COLO829 (cell line): ENCODE measurements at regions not wholly inside any gene's neighbourhood (a gene's known extent, or its start where the extent isn't known, plus 50 kb on each side); places are given as distances from the start of the nearest gene placed in this dataset.

Source experiments
- DNase-seq: peaks from one replicate; pipeline ENCODE4 v3.0.0; 2012; ENCODE audit warnings: low spot score

DNA sequence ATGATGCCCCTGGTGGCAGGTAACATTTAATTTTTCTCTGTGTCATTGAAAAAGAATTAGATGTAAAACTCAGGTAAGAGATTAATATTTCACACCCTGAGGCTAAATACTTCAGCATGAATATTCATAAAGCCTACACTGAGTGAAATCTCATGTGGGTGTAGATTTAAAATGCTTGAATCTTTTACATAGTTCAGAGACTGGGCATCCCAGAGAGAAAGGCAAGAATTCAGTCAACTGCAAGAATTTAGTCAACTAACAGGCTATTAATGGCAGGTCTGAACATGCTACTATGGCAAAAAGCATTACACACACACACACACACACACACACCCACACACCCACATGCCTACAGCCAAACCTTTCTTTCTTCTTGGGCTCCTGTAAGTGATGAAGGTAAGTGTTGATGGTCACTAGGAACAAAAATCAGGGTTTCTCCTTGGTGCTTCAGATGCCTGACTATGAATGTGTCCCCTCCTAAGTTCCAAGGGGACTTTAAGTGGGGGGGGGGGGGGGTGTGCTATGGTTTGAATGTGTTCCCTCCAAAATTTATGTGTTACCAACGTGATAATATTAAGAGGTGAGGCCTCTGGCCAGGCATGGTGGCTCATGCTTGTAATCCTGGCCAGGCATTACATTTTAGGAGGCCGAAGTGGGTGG is 63.7 kb upstream of the PSMD7 start:
- DNase-seq, result no peak

DNA sequence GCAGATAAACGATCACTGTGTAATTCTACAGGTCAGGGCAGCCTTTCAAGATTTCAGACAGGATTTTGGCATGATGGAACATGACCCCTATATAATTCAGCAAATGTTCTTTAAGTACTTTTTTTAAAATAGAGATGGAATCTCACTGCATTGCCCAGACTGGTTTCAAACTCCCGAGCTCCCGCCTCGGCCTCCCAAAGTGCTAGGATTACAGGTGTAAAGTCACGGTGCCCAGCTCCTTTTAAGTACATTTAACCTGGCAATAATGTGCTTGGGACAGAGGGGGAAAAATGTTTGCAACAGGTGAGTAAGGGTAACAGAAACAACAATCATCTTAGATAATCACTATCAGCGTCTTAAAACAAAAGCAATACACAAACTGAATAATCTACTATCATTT is 66.5 kb upstream of the PSMD7 start:
- no peak for DNase-seq

DNA sequence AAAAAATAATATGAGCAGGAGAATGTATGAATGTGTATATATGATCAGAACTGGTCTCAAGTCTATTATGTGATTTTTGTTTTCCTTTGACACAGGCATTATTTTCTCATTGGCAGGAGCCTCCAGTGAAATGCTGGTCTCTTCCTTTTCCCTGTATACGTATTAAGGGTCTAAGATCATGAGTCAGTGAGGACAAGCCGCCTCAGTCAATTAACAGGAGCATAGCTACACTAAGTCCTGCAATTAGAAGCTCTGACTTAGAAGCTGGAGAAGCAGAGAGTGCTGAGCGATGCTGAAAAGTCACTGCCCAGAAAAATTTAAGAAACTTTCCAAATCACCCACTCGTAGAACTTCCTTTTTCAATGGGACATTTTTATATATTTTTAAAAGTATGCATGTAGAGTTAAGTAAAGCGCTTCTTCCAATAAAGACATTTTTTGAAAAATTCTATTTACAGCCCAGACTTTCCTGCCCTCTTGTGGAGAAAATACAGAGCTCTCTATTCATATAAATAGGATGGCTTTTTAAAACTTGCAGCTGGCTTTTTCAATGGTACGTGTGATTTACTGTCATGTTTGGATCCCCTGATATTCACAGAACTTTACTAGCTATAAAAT is 70.2 kb upstream of the PSMD7 start:
- peak; percentile 8 for DNase-seq

DNA sequence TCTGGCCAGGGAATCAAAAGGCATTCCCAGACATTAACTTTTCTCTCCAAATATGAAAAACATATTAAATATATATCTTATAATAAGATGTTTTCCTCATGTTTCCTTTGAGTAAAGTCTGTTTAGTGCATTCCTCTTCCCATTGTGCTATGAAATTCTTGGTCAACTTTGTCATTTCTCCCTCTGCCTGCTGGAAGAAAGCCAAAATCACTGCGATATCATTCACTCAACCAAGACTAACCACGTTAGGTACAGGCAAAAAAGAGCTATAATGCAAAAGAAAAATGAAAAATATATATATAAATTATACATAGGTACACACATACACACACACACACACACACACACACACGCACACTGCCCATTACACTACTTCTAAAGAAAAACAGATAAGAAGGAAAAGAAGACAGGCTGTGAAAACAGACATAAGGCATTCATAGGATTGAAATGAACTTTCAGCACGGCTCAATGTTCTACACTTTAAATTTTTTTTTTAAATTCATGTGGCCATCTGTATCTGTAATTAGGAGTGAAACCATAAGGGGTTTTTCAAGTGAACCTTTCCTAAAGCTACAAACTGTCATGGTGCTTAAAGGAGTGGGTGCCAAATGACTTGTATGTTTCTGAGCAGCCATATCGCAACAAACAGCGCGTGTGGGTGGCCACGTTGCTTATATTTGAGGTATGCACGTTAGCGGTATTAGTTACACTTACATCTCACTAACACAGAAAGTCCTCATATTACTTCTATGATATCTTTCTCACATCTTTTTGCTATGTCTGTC is 71.6 kb upstream of the PSMD7 start:
- DNase-seq, result no peak

DNA sequence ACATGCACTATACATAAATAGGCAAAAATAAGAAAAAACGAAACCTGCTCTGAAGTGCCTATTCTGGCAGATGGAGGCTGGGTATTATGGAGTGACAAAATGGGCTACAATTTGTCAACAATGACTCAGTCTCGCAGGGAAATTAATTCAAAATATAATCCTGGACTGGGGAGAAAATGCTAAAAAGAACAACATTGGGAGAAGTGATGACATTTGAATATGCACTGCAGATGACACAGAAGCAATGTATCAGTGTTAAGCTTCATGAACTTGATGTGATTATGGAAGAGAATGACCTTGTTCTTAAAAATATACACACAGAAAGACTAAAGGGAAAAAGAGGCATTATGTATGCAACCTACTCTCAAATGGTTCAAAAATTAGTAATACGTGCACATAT is 74.8 kb upstream of the PSMD7 start:
- DNase-seq, result no peak

DNA sequence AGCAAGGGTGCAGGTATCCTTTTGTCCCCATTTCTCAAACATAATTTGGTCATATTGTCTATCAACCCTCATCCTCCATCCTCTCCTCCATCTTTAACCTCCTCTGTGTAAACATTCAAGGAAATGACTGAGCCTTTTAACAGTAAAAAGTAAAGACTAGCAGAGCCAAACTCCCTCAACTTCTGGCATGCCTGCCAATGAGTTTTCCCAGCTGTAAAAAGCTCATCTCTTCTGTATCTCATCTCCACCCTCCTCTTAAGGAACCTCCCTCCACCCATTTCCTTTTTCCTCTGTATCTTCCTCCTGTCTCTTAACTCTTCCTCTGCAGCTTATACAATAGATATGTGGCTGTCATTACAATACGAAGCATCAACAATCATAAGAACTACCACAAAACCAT is 76.9 kb upstream of the PSMD7 start:
- DNase-seq, result no peak

DNA sequence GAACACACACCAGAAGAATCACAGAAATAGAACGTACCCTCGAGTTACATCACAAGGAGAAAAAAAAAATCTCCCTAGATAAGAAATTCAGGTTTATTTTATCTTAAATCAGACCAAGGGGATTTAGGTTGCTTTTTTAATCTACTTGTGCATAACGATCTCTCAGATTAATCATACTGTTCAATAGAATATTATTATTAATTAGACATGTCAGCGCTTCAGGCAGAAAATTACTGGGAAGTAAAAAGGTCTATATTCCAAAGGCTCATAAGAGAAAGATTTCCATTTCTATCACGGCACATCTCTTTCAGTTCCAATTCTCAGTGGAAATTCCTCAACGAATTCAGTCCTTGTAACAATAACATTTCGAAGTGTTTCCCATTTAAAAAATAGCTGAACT is 77.7 kb upstream of the PSMD7 start:
- DNase-seq, result no peak

DNA sequence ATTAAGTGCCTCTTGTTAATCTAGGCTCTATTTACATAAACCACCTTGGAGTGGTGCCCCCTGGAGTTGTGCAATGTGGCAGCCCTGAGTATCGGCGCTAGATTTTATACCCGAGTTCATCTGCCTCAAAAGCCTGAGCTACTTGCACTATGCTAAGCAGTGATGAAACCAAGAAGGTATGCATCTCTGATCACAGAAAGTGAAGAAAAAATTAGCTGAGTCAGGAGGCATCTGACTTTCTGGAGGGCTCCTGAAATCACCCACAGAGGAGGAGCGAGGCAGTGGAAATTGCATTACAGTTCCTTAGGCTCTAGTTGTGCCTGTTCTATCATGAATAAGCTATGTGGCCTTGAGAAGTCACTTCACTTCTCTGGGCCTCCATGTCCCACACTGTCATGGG is 80.3 kb upstream of the PSMD7 start:
- no peak for DNase-seq

DNA sequence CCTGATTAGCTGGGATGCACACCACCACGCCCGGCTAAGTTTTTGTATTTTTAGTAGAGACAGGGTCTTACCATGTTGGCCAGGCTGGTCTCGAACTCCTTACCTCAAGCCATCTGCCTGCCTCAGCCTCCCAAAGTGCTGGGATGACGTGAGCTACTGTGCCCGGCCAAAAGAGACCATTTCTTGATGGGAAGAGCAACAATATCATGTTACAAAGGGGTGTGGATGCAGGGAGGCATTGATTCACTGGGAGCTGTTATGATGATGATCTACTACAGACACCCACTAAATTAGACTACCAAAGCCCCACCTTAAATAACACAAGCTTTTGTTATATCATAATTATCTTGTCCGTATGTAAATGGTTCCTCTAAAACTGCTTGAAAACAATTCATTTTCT is 81.4 kb upstream of the PSMD7 start:
- no peak for DNase-seq

DNA sequence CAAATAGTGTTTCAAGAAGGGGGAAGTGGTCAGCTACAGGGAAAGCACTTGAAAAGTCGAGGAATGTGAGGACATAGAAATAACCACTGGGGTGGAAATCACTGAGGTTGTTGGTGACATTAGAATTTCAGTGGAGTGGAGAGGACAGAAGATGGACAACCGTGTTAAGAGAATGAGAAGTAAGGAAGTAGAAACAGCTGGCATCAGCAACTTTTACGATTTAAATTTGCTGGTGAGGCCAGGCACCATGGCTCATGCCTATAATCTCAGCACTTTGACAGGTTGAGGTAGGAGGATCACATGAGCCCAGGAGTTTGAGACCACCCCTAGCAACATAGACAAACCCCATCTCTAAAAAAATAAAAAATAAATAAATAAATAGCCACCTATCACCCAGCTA is 83.2 kb upstream of the PSMD7 start:
- DNase-seq, result no peak

DNA sequence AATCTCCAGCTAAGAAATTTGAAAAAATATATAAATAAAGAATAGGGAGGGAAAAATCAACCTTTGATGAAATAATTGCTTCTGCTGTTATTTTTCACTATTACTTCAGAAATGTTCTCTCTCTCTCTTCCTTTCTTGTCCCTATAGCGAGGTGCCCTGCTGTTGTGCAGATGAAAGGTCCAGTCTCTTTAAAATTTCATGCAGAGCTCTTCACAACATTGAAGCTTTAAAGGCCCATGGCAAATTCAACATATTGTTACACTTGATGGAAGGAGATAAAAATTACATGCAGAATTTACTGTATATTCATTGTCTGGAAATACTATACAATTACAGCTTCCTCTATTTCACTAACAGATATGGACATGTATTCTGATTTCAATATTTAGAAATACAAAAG is 86.4 kb upstream of the PSMD7 start:
- no peak for DNase-seq

DNA sequence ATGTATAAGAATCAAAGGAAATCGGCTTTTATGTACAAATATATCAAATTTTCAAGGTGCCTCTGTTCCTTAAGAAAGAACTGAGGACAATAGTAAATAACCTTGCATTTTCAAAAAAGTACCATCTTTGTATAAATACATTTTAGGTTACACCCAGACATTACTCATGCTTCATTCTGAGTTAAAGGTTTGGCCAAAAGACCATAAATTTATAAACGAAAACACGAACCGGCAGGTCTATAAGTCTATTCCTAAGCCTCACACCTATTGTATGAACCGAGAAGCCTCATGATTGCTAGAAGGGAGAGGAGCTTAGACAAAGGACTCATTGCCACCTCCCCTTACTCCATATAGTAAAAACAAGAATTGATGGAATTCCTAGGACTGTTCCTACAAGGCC is 94.6 kb upstream of the PSMD7 start:
- DNase-seq, result no peak

DNA sequence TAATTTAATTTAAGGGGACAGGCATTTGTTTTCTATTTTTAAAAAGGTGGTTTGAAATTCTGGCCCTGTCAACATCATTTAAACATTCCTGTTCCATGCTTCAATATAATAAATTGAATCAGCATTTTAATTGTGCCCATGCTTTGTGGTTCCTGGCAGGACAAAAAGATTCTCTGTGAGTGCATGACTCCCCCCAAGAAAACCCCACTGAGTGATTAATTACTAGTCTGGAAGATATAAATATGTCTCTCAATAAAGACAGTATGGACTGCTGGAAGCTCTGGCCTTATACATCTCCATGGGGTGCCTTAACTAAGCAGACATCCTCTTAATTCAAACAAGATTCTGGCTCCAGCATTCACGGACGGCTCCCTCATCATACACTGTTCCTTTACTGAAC is 95.0 kb upstream of the PSMD7 start:
- no peak for DNase-seq

DNA sequence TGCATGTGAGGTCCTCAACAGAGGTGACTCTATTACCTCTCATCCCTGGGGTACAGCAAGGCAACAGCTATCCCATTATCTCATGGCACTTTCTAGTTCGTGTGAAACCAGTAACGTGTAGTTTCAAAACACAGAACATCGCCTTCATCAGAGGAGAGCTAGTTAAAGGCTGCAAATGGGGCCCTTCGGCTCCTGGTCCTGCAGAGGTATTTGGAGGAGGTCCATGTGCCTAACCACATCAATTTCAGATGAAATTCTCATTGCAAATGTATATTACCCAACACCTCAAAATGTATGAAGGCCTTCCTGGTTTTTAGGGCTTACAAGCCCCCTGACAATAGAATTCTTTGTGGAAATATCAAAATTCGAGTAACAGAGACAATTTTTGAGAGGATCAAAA is 95.7 kb upstream of the PSMD7 start:
- DNase-seq, result no peak

DNA sequence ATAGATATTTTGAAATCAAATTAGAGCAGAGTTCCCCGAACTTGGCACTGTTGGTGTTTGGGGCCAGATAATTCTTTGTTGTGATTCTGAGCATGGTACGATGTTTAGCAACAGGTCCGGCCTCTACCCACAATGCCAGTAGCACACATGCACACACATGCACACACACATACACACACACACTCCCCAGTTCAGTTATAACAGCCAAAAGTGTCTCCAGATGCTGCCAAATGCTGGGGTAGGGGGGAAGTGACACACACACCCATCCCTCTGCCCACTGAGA is 96.8 kb upstream of the PSMD7 start:
- DNase-seq, result no peak

DNA sequence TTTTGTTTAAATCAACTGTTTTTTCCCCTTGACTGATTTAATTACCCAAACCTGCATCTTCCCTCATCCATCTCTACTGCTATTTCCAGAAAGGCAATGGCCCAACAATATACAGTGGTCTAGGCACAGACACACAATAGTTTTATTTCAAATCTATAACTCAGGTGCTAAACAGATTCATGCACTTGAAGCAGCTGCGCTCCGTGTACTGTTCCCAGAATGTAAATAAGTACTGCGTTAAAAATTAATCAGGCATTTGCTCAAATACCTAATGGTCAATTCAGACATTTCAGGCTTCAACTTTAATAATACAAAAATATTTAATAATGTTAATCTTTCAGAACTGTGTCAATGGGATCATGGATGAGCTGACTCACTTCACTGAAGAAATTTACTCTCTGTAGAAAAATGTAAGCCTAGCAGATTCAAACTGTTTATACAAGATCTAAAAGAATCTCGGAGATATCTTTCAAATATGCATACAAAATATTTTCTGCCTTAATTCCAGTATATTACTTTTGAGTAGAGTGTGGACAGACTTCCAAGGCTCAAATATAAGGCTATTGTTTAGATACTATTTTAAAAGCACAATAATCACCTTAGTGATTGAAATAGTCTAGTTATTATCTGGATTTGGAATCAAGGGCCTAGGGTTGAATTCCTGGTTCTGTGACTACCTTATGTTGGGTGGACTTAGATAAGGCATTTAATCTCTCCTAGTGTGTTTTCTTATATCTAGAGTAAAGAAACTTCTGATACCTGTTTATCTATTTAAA is 97.4 kb upstream of the PSMD7 start:
- no peak for DNase-seq

DNA sequence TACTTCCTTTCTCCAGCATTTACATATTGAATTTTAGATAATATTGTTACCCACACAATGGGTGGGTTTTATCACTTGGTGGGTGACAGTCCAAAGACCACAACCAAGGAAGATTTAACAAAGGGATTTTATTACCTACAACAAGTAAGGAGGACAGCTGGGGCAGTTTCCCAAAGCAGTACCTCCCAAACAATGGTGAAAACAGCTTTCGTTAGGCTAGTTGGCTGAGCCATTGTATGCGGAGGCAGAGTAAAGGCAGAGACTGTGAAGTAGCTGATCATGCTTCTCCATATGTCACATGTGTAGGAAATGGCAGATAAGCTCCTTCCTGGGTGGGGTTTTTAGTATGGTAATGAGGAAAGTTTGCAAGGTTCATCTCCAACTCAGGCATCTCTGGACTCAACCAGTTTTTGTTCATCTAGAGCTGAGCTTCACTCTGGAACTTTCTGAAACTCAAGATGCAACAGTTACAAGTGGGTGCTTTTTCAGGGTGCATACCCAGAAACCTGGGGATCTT is 104.3 kb upstream of the PSMD7 start:
- DNase-seq, result no peak

DNA sequence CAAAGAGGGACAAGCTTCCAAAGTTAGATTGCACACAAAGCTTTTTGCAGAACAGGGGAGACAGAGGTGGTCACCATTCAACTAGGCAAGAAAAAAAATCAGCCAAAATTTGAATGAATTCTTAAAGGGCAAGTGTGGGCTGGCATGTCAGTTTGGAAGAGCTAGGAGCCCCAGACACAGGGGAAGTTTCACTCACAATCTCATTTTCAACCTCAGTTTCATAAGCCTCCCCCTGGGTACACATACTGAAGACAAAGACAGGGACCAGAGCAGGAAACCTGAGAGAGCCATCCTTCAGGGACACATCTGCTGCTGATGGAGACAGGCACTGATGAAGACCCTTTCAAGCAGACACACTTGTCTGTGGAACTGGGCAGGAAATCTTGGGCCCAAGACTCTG is 106.3 kb upstream of the PSMD7 start:
- DNase-seq, result no peak

DNA sequence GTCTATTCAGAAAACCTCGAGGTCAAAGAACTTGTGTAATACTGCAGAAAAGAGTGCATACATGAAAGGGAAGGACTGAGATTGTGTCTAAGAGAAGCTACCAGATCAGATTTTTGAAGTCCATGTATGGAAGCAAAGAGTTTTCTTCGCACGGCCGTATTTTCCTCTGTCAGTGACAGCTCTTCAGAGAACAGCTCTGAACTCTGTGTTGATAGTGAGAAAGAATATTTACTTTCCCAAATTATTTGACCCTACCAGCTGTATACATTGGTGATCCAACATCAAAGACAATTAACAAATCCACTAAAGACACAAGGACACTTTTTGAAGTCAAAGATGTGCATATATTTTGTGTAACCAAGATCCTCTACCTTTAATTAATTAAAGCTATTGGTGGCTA is 107.8 kb upstream of the PSMD7 start:
- no peak for DNase-seq

DNA sequence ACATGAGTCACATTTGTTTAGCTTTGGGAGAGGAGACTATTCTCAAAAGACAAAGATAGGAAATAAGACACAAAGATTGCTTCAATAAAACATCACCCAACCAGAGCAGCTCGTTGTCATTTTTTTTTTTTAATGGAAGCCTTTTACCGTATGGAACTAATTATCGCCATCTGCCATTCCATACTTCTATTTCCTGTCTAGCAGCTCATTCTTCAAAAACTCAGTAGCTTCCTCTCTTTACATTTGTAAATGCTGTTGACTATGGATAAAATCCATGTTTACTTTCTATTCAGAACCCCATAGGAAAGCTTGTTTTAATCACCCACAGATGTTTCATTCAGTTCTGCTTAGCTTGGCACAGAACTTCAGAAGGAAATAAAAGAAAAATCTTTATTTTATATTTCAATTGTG is 110.0 kb upstream of the PSMD7 start:
- DNase-seq, result no peak

DNA sequence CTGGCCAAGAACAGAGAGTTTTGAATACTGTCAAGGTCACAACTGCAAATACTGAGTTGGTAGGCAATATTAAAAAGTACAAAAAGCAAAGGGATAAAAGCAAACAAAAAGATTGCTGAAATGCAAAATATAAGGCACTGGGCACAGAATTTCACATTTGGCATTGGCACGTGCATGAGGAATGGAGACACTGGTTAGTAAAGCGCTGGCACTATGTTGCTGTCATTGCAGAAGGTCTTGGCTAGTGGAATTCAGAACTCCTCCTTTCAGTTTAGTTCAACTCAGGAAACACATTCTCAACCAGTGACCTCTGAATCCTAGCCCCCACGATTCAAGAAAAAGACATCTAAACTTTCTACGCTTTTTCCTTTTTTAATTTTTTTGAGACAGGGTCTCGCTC is 111.8 kb upstream of the PSMD7 start:
- DNase-seq, result no peak

DNA sequence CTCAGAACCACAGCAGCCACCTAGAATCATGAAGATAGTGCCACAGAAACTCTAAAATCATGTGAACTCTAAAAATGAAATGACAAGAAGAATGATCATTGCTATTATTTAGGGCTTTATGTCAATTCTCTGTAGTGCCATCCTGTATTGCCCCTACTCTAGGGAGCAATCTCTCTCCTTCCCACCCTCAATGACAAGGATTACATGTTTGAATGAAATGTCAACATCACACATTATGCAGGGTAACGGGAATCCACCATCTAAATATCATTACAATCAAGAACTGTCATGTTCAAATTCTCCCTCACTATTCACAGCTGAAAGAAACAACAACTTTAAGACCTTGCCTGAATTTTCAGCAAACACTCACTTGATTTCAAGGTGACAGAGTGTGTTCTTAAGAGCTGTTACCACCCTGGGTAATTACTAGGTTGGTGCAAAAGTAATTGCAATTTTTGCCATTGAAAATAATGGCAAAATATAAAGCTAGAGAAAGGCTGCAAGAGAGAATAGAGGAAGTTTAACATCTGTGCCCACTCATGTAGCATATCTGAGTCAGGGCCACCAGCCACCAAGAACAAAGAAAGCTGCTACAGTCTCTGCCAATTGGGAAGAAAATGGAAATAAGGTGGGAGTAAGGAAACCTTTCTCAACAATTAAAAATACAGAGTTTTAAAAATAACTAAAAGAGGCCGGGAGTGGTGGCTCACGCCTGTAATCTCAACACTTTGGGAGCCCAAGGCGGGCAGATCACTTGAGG is 112.8 kb upstream of the PSMD7 start:
- DNase-seq, result no peak
